ENCODE measurements at regions not wholly inside any gene's neighbourhood (a gene's known extent, or its start where the extent isn't known, plus 50 kb on each side); places are given as distances from the start of the nearest gene placed in this dataset.

- Histone ChIP-seq H3K4me1 (ENCODE audit: control insufficient read depth, low read length) (no peaks in the 10 kb centered on the region), H3K27ac (ENCODE audit: low read depth, low read length) (no peak overlapping the region), H3K27me3 (ENCODE audit: control insufficient read depth, low read length) (no peaks in the 10 kb centered on the region), H3K4me3 (ENCODE audit: low read length) (no peak overlapping the region), H3K9me3 (ENCODE audit: control insufficient read depth, insufficient read depth, low read length) (no peaks in the 10 kb centered on the region), H4K20me1 (ENCODE audit: control insufficient read depth, insufficient read depth, low read depth, low read length) (no peaks in the 10 kb centered on the region), H3K36me3 (ENCODE audit: control insufficient read depth, low read length) (no peaks in the 10 kb centered on the region), H3F3A (ENCODE audit: control insufficient read depth, insufficient read depth) (no peaks in the 10 kb centered on the region), H3K79me2 (ENCODE audit: control insufficient read depth, low read length) (no peaks in the 10 kb centered on the region), H3K4me2 (ENCODE audit: low read length) (no peak overlapping the region), H3K9me2 (replicated peaks; ENCODE audit: control insufficient read depth, low read length) (no peaks in the 10 kb centered on the region)
- no peak for TF ChIP-seq CTCF (IDR thresholded peaks at IDR 0.05; ENCODE audit: low read depth, low read length, poor library complexity, severe bottlenecking)
- TF ChIP-seq EZH2phosphoT487 (IDR thresholded peaks at IDR 0.05; ENCODE audit: borderline replicate concordance, low read length), result no peak
These were observed 1541.9 kb upstream of the PIK3C3 start for GRCh38 chr18:40413160-40413559.

- TF ChIP-seq CTCF (IDR thresholded peaks at IDR 0.05; ENCODE audit: low read depth, low read length, poor library complexity, severe bottlenecking) (no peak), EZH2phosphoT487 (IDR thresholded peaks at IDR 0.05; ENCODE audit: borderline replicate concordance, low read length) (no peak)
- Histone ChIP-seq H3F3A (ENCODE audit: control insufficient read depth, insufficient read depth) (no peaks in the 10 kb centered on the region), H3K27me3 (ENCODE audit: control insufficient read depth, low read length) (no peaks in the 10 kb centered on the region), H3K4me3 (ENCODE audit: low read length) (no peak overlapping the region), H3K4me1 (ENCODE audit: control insufficient read depth, low read length) (no peaks in the 10 kb centered on the region), H3K4me2 (ENCODE audit: low read length) (no peak overlapping the region), H3K9me3 (ENCODE audit: control insufficient read depth, insufficient read depth, low read length) (no peaks in the 10 kb centered on the region), H3K9me2 (replicated peaks; ENCODE audit: control insufficient read depth, low read length) (no peaks in the 10 kb centered on the region), H3K27ac (ENCODE audit: low read depth, low read length) (no peak overlapping the region), H3K79me2 (ENCODE audit: control insufficient read depth, low read length) (no peaks in the 10 kb centered on the region), H3K36me3 (ENCODE audit: control insufficient read depth, low read length) (no peaks in the 10 kb centered on the region), H4K20me1 (ENCODE audit: control insufficient read depth, insufficient read depth, low read depth, low read length) (no peaks in the 10 kb centered on the region)
These were observed 1542.6 kb upstream of the PIK3C3 start for GRCh38 chr18:40412410-40412809.

GRCh38 chr18:40407909-40408308 is 1547.1 kb upstream of the PIK3C3 start:
- no peaks in the 10 kb centered on the region for H3K36me3 ChIP-seq (ENCODE audit: control insufficient read depth, low read length)
- no peaks in the 10 kb centered on the region for H4K20me1 ChIP-seq (ENCODE audit: control insufficient read depth, insufficient read depth, low read depth, low read length)
- no peaks in the 10 kb centered on the region for H3K27me3 ChIP-seq (ENCODE audit: control insufficient read depth, low read length)
- no peaks in the 10 kb centered on the region for H3K9me2 ChIP-seq (replicated peaks; ENCODE audit: control insufficient read depth, low read length)
- H3K4me1 ChIP-seq (ENCODE audit: control insufficient read depth, low read length), result no peaks in the 10 kb centered on the region
- no peaks in the 10 kb centered on the region for H3K79me2 ChIP-seq (ENCODE audit: control insufficient read depth, low read length)
- no peak for TF ChIP-seq CTCF (IDR thresholded peaks at IDR 0.05; ENCODE audit: low read depth, low read length, poor library complexity, severe bottlenecking)
- TF ChIP-seq EZH2phosphoT487 (IDR thresholded peaks at IDR 0.05; ENCODE audit: borderline replicate concordance, low read length), result no peak
- no peaks in the 10 kb centered on the region for H3F3A ChIP-seq (ENCODE audit: control insufficient read depth, insufficient read depth)
- no peaks in the 10 kb centered on the region for H3K9me3 ChIP-seq (ENCODE audit: control insufficient read depth, insufficient read depth, low read length)
- H3K27ac ChIP-seq (ENCODE audit: low read depth, low read length), result no peak overlapping the region
- no peak overlapping the region for H3K4me3 ChIP-seq (ENCODE audit: low read length)
- no peak overlapping the region for H3K4me2 ChIP-seq (ENCODE audit: low read length)

GRCh38 chr18:40404284-40404683 is 1550.8 kb upstream of the PIK3C3 start:
- H3F3A ChIP-seq (ENCODE audit: control insufficient read depth, insufficient read depth), result no peaks in the 10 kb centered on the region
- no peaks in the 10 kb centered on the region for H3K9me2 ChIP-seq (replicated peaks; ENCODE audit: control insufficient read depth, low read length)
- no peak for TF ChIP-seq CTCF (IDR thresholded peaks at IDR 0.05; ENCODE audit: low read depth, low read length, poor library complexity, severe bottlenecking)
- TF ChIP-seq EZH2phosphoT487 (IDR thresholded peaks at IDR 0.05; ENCODE audit: borderline replicate concordance, low read length), result no peak
- H4K20me1 ChIP-seq (ENCODE audit: control insufficient read depth, insufficient read depth, low read depth, low read length), result no peaks in the 10 kb centered on the region
- no peaks in the 10 kb centered on the region for H3K4me1 ChIP-seq (ENCODE audit: control insufficient read depth, low read length)
- H3K27ac ChIP-seq (ENCODE audit: low read depth, low read length), result no peak overlapping the region
- no peaks in the 10 kb centered on the region for H3K79me2 ChIP-seq (ENCODE audit: control insufficient read depth, low read length)
- H3K27me3 ChIP-seq (ENCODE audit: control insufficient read depth, low read length), result no peaks in the 10 kb centered on the region
- no peaks in the 10 kb centered on the region for H3K36me3 ChIP-seq (ENCODE audit: control insufficient read depth, low read length)
- no peak overlapping the region for H3K4me2 ChIP-seq (ENCODE audit: low read length)
- no peaks in the 10 kb centered on the region for H3K9me3 ChIP-seq (ENCODE audit: control insufficient read depth, insufficient read depth, low read length)
- H3K4me3 ChIP-seq (ENCODE audit: low read length), result no peak overlapping the region

Data from DOHH2 (cell line).